GM12873 (cell line): ENCODE measurements at regions not wholly inside any gene's neighbourhood (a gene's known extent, or its start where the extent isn't known, plus 50 kb on each side); places are given as distances from the start of the nearest gene placed in this dataset.

ENCODE experiments used
- CTCF ChIP-seq: IDR thresholded peaks from 2 replicates; pipeline ENCODE4 v1.5.1; 2012; ENCODE audit warnings: low read depth, mild to moderate bottlenecking, moderate library complexity, low read length, control low read depth; ENCODE audit not compliant: insufficient read depth; ENCODE audit errors: missing control alignments

DNA sequence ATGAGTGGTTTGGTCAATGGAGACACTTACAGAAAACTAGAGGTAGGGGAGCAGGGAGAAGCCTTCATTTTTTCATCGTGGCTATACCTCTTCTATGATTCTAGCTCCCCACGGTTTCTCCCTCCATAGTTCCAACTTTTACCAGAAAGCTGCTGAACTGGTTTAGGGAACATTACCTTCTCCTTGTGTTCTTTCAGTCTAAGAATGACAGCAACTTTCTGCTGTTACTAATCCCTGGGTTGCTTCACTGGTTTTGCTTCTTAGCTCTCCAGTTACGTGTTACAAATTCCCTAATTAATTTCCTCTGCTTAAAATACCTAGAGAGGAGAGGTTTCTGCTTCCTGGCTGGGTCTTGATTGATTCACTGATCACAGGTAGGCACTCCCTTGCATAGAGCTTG, 499.9 kb downstream of the SLC4A3 start:
- no peak for TF ChIP-seq CTCF

GRCh38 chr2:220127876-220128275, 500.4 kb downstream of the SLC4A3 start:
- no peak for TF ChIP-seq CTCF

GRCh38 chr2:220129391-220129790, 502.0 kb downstream of the SLC4A3 start:
- TF ChIP-seq CTCF: no peak

DNA sequence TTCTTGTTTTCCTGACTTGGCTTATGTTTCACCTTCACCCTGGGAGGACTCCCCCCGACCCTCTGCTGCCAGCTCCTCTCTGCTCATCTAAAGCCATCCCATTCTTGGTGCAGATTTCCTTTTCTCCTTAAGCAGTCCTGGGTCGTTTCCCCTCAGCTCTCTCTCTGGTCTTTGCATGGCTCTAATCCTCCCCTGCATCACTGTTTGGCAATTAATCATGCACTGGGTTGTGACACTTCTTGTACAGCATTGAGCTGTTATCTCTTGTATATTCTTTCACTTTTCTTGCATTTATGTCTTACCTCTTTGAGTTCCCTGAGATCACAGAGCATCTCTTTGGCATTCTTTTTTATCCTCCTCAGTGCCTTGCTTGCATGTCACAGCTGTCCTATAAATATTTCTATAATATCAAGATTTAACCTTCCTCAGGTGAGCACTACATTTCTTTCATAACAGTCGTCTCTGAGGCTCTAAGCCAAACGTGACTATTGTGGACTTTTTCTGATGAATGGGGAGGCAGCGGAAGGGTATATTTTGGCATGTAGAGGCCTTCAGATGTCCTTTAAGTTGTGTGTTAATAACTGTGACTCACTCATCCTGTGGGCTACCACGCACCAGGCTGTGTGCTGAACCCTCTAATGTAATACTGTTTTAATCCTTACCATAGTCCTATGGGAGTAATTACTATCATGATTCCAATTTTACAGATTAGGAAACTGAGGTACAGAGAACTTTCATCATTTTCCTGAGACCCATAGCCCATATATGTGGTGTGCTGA, 507.5 kb downstream of the SLC4A3 start:
- TF ChIP-seq CTCF: no peak

DNA sequence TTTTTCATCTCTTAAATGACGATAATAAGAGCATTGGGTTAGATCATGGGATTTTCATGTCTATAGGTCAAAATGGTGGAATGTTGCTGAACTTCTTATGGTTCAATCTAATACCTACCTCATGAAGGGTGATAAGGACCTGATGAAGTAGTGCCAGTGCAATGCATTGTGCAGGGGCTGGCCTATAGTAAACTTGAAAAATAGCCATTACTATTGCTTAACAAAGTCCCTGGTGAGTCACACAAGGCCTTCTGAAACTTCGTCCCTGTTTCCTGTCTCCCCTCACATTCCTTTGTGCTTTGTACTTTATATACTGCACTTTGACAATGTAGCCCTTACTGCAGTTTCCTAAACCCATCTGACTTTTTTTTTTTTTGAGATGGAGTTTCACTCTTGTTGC, 515.9 kb downstream of the SLC4A3 start:
- TF ChIP-seq CTCF: no peak

GRCh38 chr2:220144411-220144810, 517.0 kb downstream of the SLC4A3 start:
- TF ChIP-seq CTCF: no peak

DNA sequence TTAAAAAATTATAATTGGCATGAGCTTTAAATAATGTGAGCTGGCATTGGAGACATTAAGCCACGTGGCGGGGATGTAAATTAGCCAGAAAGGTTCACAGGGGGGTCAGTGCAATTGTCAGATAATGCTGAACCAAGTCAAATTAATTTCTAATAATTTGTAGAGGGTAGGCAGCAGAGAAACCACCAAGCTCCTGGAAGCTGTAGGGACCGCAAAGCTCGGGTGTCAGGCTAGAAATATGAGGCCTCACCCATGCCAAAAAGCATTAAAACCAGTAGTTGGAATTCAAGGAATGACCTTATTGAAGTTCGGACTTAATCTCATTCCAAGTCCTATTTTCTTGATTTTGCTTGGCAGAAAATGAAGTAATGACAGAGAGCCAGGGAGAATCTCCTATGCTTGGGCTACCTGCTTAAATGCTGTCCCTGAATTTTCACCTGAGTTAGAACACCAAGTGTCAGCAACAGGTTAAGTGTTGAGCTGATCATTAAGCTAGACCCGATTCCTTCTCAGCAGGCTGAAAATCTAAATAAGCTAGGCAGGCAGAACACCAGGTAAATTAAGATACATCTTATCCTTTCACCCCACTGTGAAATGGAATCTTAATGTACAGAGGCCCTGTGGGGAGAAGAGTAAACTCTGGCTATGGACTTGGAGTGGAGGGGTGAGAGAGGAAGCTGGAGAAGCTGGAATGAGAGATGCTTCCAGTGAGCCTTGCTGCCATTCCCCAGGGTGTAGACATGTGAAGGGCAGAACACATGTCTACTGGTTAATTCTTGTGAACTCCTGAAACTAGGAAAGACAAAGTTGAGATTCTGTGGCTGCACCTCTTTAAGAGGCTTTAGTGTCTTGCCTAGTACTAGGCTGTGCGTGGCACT, 520.0 kb downstream of the SLC4A3 start:
- no peak for TF ChIP-seq CTCF
